ENCODE measurements at regions not wholly inside any gene's neighbourhood (a gene's known extent, or its start where the extent isn't known, plus 50 kb on each side); places are given as distances from the start of the nearest gene placed in this dataset.

DNA sequence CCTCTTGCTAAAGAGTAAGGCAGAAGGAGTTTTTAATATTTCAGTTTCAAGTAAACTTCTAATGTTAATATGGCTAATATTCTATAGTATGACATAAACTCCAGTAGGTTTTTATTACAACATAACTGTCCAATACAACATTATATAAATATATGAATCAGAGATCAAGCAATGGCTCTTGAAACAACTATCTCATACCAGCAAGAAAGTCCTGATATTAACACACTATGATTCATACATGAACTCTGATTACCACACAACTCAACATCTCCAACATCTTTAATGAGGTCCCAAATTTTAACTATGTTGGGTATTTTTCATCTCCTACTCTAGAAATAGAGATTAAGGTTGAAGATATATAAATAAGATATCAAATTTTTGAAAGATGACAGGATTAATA is 878.3 kb downstream of the TLE1 start:
- Histone ChIP-seq H3K18ac (ENCODE audit: insufficient read length, low read depth, low read length) (no peak overlapping the region), H3K23ac (ENCODE audit: insufficient read length, low read depth, low read length) (no peak overlapping the region), H2BK20ac (ENCODE audit: low read depth, low read length, poor library complexity, severe bottlenecking) (no peak overlapping the region), H3T11ph (ENCODE audit: low read length) (no peak overlapping the region), H3K23me2 (ENCODE audit: insufficient read length, low read depth, low read length, poor library complexity, severe bottlenecking) (no peaks in the 10 kb centered on the region), H3K9me3 (ENCODE audit: control insufficient read depth, low read depth, low read length) (no peaks in the 10 kb centered on the region), H2AFZ (ENCODE audit: low read length) (no peak overlapping the region), H3K79me2 (ENCODE audit: insufficient read depth, low read length) (no peaks in the 10 kb centered on the region), H4K20me1 (ENCODE audit: control insufficient read depth, insufficient read depth, insufficient read length) (no peaks in the 10 kb centered on the region), H4K8ac (replicated peaks; ENCODE audit: insufficient read length, low read depth, low read length) (no peak overlapping the region), H2BK5ac (ENCODE audit: insufficient read length, low read length) (no peak overlapping the region), H3K79me1 (ENCODE audit: insufficient read depth, low read depth, low read length, poor library complexity, severe bottlenecking) (no peaks in the 10 kb centered on the region), H3K27me3 (ENCODE audit: insufficient read depth, low read length) (no peaks in the 10 kb centered on the region), H3K4ac (ENCODE audit: low read depth, low read length) (no peak overlapping the region), H4K91ac (ENCODE audit: insufficient read length, low read depth, low read length) (no peak overlapping the region), H2BK12ac (ENCODE audit: insufficient read length, low read depth, low read length) (no peak overlapping the region), H3K56ac (ENCODE audit: insufficient read length, low read depth, low read length) (no peak overlapping the region), H2BK120ac (ENCODE audit: low read depth, low read length, poor library complexity, severe bottlenecking) (no peak overlapping the region), H3K4me1 (ENCODE audit: insufficient read depth, low read length) (no peaks in the 10 kb centered on the region), H2BK15ac (ENCODE audit: low read depth, low read length) (no peak overlapping the region), H3K9ac (ENCODE audit: extremely low read depth, insufficient read length, low read length) (no peak overlapping the region), H3K4me2 (ENCODE audit: insufficient read depth, insufficient read length, low read length) (no peak overlapping the region), H2AK5ac (ENCODE audit: insufficient read length, low read length) (no peak overlapping the region), H3K27ac (ENCODE audit: insufficient read length, low read depth, low read length) (no peak overlapping the region), H4K5ac (ENCODE audit: insufficient read length, low read depth, low read length) (no peak overlapping the region), H3K14ac (ENCODE audit: insufficient read depth, low read length) (no peak overlapping the region)
- no peaks in the 10 kb centered on the region for H3K36me3 Mint-ChIP-seq (ENCODE audit: insufficient read depth in 1 of 3, low read depth in 3 of 3)
- TF ChIP-seq, protein P1, sequence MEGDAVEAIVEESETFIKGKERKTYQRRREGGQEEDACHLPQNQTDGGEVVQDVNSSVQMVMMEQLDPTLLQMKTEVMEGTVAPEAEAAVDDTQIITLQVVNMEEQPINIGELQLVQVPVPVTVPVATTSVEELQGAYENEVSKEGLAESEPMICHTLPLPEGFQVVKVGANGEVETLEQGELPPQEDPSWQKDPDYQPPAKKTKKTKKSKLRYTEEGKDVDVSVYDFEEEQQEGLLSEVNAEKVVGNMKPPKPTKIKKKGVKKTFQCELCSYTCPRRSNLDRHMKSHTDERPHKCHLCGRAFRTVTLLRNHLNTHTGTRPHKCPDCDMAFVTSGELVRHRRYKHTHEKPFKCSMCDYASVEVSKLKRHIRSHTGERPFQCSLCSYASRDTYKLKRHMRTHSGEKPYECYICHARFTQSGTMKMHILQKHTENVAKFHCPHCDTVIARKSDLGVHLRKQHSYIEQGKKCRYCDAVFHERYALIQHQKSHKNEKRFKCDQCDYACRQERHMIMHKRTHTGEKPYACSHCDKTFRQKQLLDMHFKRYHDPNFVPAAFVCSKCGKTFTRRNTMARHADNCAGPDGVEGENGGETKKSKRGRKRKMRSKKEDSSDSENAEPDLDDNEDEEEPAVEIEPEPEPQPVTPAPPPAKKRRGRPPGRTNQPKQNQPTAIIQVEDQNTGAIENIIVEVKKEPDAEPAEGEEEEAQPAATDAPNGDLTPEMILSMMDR (conservative IDR thresholded peaks at IDR 0.05): no peak
- no peaks in the 10 kb centered on the region for H3K27me3 Mint-ChIP-seq (ENCODE audit: low read depth)
- no peak overlapping the region for H3K4me3 Mint-ChIP-seq
- DNase-seq: no peak
- H3K27ac Mint-ChIP-seq: no peak overlapping the region
- H3K4me1 Mint-ChIP-seq: peaks cover 7 to 8% of the 10 kb centered on the region in 2 experiments; a peak in 3 of 4 replicates
- H3K9me3 Mint-ChIP-seq: no peaks in the 10 kb centered on the region; a peak in 1 of 5 replicates

Data from H9 (cell line).